ENCODE measurements at regions not wholly inside any gene's neighbourhood (a gene's known extent, or its start where the extent isn't known, plus 50 kb on each side); places are given as distances from the start of the nearest gene placed in this dataset.

DNA sequence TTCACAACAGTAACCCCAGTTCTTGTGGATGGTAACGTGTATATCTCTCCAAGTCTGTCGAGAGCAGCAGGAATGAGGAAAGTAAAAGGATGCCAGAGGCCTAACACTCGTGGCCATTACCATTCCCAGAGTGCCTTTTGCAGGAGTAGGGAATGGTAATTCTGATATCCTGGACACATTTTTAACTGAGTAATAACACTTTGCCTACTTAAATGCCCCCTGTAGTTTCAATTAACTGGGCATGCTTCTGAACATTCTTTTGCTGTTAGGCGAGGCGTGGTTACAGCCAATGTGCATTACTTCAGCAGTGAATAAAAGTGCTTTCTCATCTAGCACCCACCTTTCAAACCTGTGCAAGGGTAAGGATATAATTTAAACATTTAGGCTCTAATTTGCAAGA, 258.5 kb upstream of the ADGRL2 start:
- no peak overlapping the region for H2AFZ ChIP-seq (ENCODE audit: low read length)
- no peaks in the 10 kb centered on the region for H3K9me3 ChIP-seq (replicated peaks; ENCODE audit: insufficient read depth, low read length)
- no peaks in the 10 kb centered on the region for H3K4me1 ChIP-seq (ENCODE audit: low read length)
- H3K4me2 ChIP-seq (ENCODE audit: low read depth, low read length), result no peak overlapping the region
- no peak overlapping the region for H3K27ac ChIP-seq (ENCODE audit: low read length)
- H4K20me1 ChIP-seq (ENCODE audit: insufficient read depth, low read length), result no peaks in the 10 kb centered on the region
- peaks cover 19% of the 10 kb centered on the region for H3K27me3 ChIP-seq (replicated peaks; ENCODE audit: insufficient read depth, low read length)
- DNase-seq, result no peak
- H3K9ac ChIP-seq (ENCODE audit: low read length), result no peak overlapping the region
- H3F3A ChIP-seq (ENCODE audit: insufficient read depth, low read length), result no peaks in the 10 kb centered on the region
- TF ChIP-seq EZH2 (optimal IDR thresholded peaks at IDR 0.05; ENCODE audit: low read depth, low read length) (no peak), EZH2phosphoT487 (IDR thresholded peaks at IDR 0.05; ENCODE audit: low read length) (no peak)
- TF ChIP-seq, protein P1, sequence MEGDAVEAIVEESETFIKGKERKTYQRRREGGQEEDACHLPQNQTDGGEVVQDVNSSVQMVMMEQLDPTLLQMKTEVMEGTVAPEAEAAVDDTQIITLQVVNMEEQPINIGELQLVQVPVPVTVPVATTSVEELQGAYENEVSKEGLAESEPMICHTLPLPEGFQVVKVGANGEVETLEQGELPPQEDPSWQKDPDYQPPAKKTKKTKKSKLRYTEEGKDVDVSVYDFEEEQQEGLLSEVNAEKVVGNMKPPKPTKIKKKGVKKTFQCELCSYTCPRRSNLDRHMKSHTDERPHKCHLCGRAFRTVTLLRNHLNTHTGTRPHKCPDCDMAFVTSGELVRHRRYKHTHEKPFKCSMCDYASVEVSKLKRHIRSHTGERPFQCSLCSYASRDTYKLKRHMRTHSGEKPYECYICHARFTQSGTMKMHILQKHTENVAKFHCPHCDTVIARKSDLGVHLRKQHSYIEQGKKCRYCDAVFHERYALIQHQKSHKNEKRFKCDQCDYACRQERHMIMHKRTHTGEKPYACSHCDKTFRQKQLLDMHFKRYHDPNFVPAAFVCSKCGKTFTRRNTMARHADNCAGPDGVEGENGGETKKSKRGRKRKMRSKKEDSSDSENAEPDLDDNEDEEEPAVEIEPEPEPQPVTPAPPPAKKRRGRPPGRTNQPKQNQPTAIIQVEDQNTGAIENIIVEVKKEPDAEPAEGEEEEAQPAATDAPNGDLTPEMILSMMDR (IDR thresholded peaks at IDR 0.05; ENCODE audit: low read length), result no peak
- no peak overlapping the region for H3K4me3 ChIP-seq (ENCODE audit: low read length)
- no peaks in the 10 kb centered on the region for H3K79me2 ChIP-seq (ENCODE audit: low read length)
- H3K9me2 ChIP-seq (replicated peaks; ENCODE audit: insufficient read depth, low read length), result no peaks in the 10 kb centered on the region
- no peaks in the 10 kb centered on the region for H3K36me3 ChIP-seq (replicated peaks; ENCODE audit: insufficient read depth, low read length)

DNA sequence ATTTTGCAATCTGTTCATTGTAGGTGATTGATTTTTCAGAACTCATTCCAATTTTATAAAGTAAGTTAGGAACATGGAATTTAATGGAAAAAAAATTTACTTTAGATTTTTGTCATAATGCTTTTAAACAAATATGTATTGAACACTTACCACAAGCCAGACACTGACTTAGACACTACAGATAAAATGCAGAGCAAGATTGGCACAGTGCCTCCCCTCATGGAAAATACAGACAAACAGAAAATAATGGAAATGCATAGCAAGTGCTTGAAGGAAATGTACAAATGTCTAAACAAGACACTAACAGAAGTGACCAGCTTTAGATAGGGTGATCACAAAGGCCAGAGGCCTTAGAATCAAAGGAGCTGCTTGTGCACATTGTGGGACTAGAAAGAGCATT, 260.5 kb upstream of the ADGRL2 start:
- 0 out of 2 replicates have a peak, but pooled peaks cover 3% of the 10 kb centered on the region for H3K27me3 ChIP-seq (replicated peaks; ENCODE audit: insufficient read depth, low read length)
- no peaks in the 10 kb centered on the region for H3F3A ChIP-seq (ENCODE audit: insufficient read depth, low read length)
- no peaks in the 10 kb centered on the region for H3K79me2 ChIP-seq (ENCODE audit: low read length)
- H3K27ac ChIP-seq (ENCODE audit: low read length), result no peak overlapping the region
- H3K9me3 ChIP-seq (replicated peaks; ENCODE audit: insufficient read depth, low read length), result no peaks in the 10 kb centered on the region
- no peak overlapping the region for H2AFZ ChIP-seq (ENCODE audit: low read length)
- no peak overlapping the region for H3K4me2 ChIP-seq (ENCODE audit: low read depth, low read length)
- no peak overlapping the region for H3K4me3 ChIP-seq (ENCODE audit: low read length)
- TF ChIP-seq EZH2phosphoT487 (IDR thresholded peaks at IDR 0.05; ENCODE audit: low read length), result no peak
- TF ChIP-seq, protein P1 (IDR thresholded peaks at IDR 0.05; ENCODE audit: low read length), result no peak
- no peak for TF ChIP-seq EZH2 (optimal IDR thresholded peaks at IDR 0.05; ENCODE audit: low read depth, low read length)
- H3K9me2 ChIP-seq (replicated peaks; ENCODE audit: insufficient read depth, low read length), result no peaks in the 10 kb centered on the region
- H3K4me1 ChIP-seq (ENCODE audit: low read length), result no peaks in the 10 kb centered on the region
- DNase-seq, result no peak
- H4K20me1 ChIP-seq (ENCODE audit: insufficient read depth, low read length), result no peaks in the 10 kb centered on the region
- no peaks in the 10 kb centered on the region for H3K36me3 ChIP-seq (replicated peaks; ENCODE audit: insufficient read depth, low read length)
- no peak overlapping the region for H3K9ac ChIP-seq (ENCODE audit: low read length)

DNA sequence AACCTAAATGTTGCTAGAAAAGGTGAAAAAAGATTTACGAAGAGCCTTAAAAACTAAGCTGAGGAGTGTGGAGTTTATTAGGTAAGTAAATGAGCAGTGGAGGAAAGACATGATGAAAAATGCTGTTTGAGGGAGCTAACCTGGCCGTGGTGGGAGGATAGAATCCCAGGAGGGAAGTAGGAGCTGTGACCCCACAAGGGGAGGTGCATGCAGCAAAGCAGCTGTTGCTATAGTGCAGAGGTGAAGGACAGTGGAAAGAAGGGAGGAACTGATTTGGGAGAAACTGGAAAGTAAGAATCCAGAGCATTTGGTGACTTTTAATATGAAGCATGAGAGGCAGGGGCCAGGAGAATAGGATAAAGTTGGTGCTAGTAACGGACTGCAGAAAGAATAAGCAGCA, 271.7 kb upstream of the ADGRL2 start:
- Histone ChIP-seq H3K79me2 (ENCODE audit: low read length) (no peaks in the 10 kb centered on the region), H3K27ac (ENCODE audit: low read length) (no peak overlapping the region), H3K4me2 (ENCODE audit: low read depth, low read length) (no peak overlapping the region), H3K27me3 (replicated peaks; ENCODE audit: insufficient read depth, low read length) (no peaks in the 10 kb centered on the region), H3K9ac (ENCODE audit: low read length) (no peak overlapping the region), H3K36me3 (replicated peaks; ENCODE audit: insufficient read depth, low read length) (no peaks in the 10 kb centered on the region), H3K9me2 (replicated peaks; ENCODE audit: insufficient read depth, low read length) (no peaks in the 10 kb centered on the region), H3K4me1 (ENCODE audit: low read length) (no peaks in the 10 kb centered on the region), H3K4me3 (ENCODE audit: low read length) (no peak overlapping the region), H2AFZ (ENCODE audit: low read length) (no peak overlapping the region), H3K9me3 (replicated peaks; ENCODE audit: insufficient read depth, low read length) (no peaks in the 10 kb centered on the region), H3F3A (ENCODE audit: insufficient read depth, low read length) (no peaks in the 10 kb centered on the region), H4K20me1 (ENCODE audit: insufficient read depth, low read length) (no peaks in the 10 kb centered on the region)
- TF ChIP-seq EZH2phosphoT487 (IDR thresholded peaks at IDR 0.05; ENCODE audit: low read length), result no peak
- no peak for TF ChIP-seq EZH2 (optimal IDR thresholded peaks at IDR 0.05; ENCODE audit: low read depth, low read length)
- TF ChIP-seq, protein P1 (IDR thresholded peaks at IDR 0.05; ENCODE audit: low read length), result no peak
- no peak for DNase-seq

Measured in MM.1S (cell line).